Right lobe of liver (tissue), 4 donors: ENCODE measurements at regions not wholly inside any gene's neighbourhood (a gene's known extent, or its start where the extent isn't known, plus 50 kb on each side); places are given as distances from the start of the nearest gene placed in this dataset.

Source experiments
- CTCF ChIP-seq, 4 donors: fragments of 200-600 bp in 3 of 4; fragments of 450-650 bp in 1 of 4; IDR thresholded peaks; one replicate each; pipeline versions ENCODE4 v1.5.1 to v1.8.0; 2016 to 2022; ENCODE audit warnings: antibody characterized with exemption in 4 of 4, mild to moderate bottlenecking in 2 of 4
- POLR2A ChIP-seq: fragments of 450-650 bp; IDR thresholded peaks from one replicate; pipeline ENCODE4 v1.6.1; 2017; ENCODE audit warnings: antibody characterized with exemption, mild to moderate bottlenecking
- donor health status: DM: no; HTN: no; CAD: no.
- donor health status: DM: no; HTN: no; CAD: no.
- donor health status: DM: no; HTN: yes; CAD: no.

GRCh38 chr5:57413145-57413544 lies 69.5 kb downstream of the ACTBL2 start:
- TF ChIP-seq POLR2A (no peak), CTCF (IDR thresholded peaks at IDR 0.05) (no peak)
